Trophoblast cell (in vitro differentiated cells and primary cell): ENCODE measurements at regions not wholly inside any gene's neighbourhood (a gene's known extent, or its start where the extent isn't known, plus 50 kb on each side); places are given as distances from the start of the nearest gene placed in this dataset.
A peak's percentile ranks its signal among the peaks of the same experiment; 100 is the strongest.

Experiments
- DNase-seq, 2 donors: peaks; one replicate each; pipeline ENCODE4 v3.0.0-alpha.2; 2016
- H2AFZ ChIP-seq: 2 replicates; pipeline ENCODE4 v1.6.1; 2013; ENCODE audit warnings: low read length, moderate library complexity, mild to moderate bottlenecking; ENCODE audit not compliant: insufficient read depth, poor library complexity
- H2AK5ac ChIP-seq: 2 replicates; pipeline ENCODE4 v1.6.1; 2013; ENCODE audit warnings: mild to moderate bottlenecking, low read length
- H2BK120ac ChIP-seq: 2 replicates; pipeline ENCODE4 v1.6.1; 2013; ENCODE audit warnings: low read length, mild to moderate bottlenecking, moderate library complexity; ENCODE audit not compliant: insufficient read depth, poor library complexity
- H2BK12ac ChIP-seq: 2 replicates; pipeline ENCODE4 v1.6.1; 2013; ENCODE audit warnings: mild to moderate bottlenecking, low read length, moderate library complexity
- H2BK5ac ChIP-seq: 2 replicates; pipeline ENCODE4 v1.6.1; 2013; ENCODE audit warnings: low read length, low read depth, moderate library complexity, mild to moderate bottlenecking; ENCODE audit not compliant: poor library complexity
- H3K14ac ChIP-seq: 2 replicates; pipeline ENCODE4 v1.6.1; 2013; ENCODE audit warnings: mild to moderate bottlenecking, low read length
- H3K18ac ChIP-seq: 2 replicates; pipeline ENCODE4 v1.6.1; 2013; ENCODE audit warnings: mild to moderate bottlenecking, low read length
- H3K23ac ChIP-seq: 2 replicates; pipeline ENCODE4 v1.6.1; 2013; ENCODE audit warnings: low read length
- H3K27ac ChIP-seq: 2 replicates; pipeline ENCODE4 v1.5.1; 2013; ENCODE audit warnings: low read depth, mild to moderate bottlenecking, inconsistent platforms, low read length, moderate library complexity
- H3K27me3 ChIP-seq: 2 replicates; pipeline ENCODE4 v1.6.1; 2013; ENCODE audit warnings: inconsistent platforms, mild to moderate bottlenecking, low read length, moderate library complexity; ENCODE audit not compliant: insufficient read depth
- H3K36me3 ChIP-seq, 2 experiments: 1 replicate in 1 of 2; 2 replicates in 1 of 2; pipeline ENCODE4 v1.6.1; 2013; ENCODE audit warnings: low read length in 2 of 2, mild to moderate bottlenecking in 2 of 2, moderate library complexity in 1 of 2; ENCODE audit not compliant: insufficient read depth in 2 of 2, control insufficient read depth in 1 of 2
- H3K4ac ChIP-seq: 2 replicates; pipeline ENCODE4 v1.6.1; 2013; ENCODE audit warnings: low read depth, mild to moderate bottlenecking, low read length, moderate library complexity
- H3K4me1 ChIP-seq, 2 experiments: 1 replicate in 1 of 2; 2 replicates in 1 of 2; pipeline ENCODE4 v1.6.1; 2013; ENCODE audit warnings: low read length in 2 of 2, mild to moderate bottlenecking in 2 of 2, moderate library complexity in 1 of 2; ENCODE audit not compliant: insufficient read depth in 2 of 2, control insufficient read depth in 1 of 2
- H3K4me2 ChIP-seq: 2 replicates; pipeline ENCODE4 v1.6.1; 2013; ENCODE audit warnings: inconsistent platforms, mild to moderate bottlenecking, low read length, moderate library complexity
- H3K4me3 ChIP-seq: 2 replicates; pipeline ENCODE4 v1.5.1; 2013; ENCODE audit warnings: mild to moderate bottlenecking, low read depth, low read length, inconsistent platforms
- H3K79me1 ChIP-seq: one replicate; pipeline ENCODE4 v1.6.1; 2013; ENCODE audit warnings: low read length
- H3K79me2 ChIP-seq: 2 replicates; pipeline ENCODE4 v1.6.1; 2013; ENCODE audit warnings: low read length, mild to moderate bottlenecking; ENCODE audit not compliant: control insufficient read depth, insufficient read depth, poor library complexity
- H3K9ac ChIP-seq: 2 replicates; pipeline ENCODE4 v1.6.1; 2013; ENCODE audit warnings: mild to moderate bottlenecking, low read length
- H3K9me3 ChIP-seq: 2 replicates; pipeline ENCODE4 v1.6.1; 2013; ENCODE audit warnings: low read depth, mild to moderate bottlenecking, control low read depth, inconsistent platforms, low read length; ENCODE audit not compliant: insufficient read depth
- H4K12ac ChIP-seq: 2 replicates; pipeline ENCODE4 v1.6.1; 2013; ENCODE audit warnings: low read depth, mild to moderate bottlenecking, low read length, moderate library complexity
- H4K8ac ChIP-seq: 2 replicates; pipeline ENCODE4 v1.6.1; 2013; ENCODE audit warnings: low read depth, mild to moderate bottlenecking, low read length, moderate library complexity
- H4K91ac ChIP-seq: one replicate; pipeline ENCODE4 v1.6.1; 2013; ENCODE audit warnings: low read depth, mild to moderate bottlenecking, low read length, moderate library complexity
- WGBS: extraction: QIAGEN DNeasy Blood & Tissue Kit; methylation state at CpG from one replicate; pipeline ENCODE4 v1.1.7; 2013; ENCODE audit warnings: missing lambda C conversion rate; ENCODE audit not compliant: insufficient read length, insufficient coverage; ENCODE audit errors: extremely low coverage; 5-methylcytosine and 5-hydroxymethylcytosine counted together

DNA sequence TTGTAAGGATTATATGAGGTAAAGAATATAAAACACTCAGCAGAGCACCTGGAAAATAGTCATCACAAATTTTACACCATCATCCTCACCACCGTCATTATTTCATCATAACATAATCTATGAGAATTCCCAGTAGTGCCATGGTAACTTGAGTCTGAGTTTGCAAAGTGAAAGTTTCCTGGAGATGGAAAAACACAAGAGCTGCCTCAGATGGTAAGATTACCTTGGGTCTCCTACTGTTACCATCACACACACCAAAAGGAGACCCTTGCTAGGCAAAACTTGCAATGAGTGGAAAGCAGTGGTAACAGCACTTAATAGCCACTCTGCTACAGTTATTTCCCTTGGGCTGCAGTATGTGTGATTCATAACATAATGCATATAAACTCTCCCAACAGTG lies 589.8 kb downstream of the RNF144B start:
- H2BK5ac ChIP-seq = no peak overlapping the region
- WGBS = no CpG with 5 or more reads among the region's 1 CpG
- H2BK120ac ChIP-seq = no peak overlapping the region

DNA sequence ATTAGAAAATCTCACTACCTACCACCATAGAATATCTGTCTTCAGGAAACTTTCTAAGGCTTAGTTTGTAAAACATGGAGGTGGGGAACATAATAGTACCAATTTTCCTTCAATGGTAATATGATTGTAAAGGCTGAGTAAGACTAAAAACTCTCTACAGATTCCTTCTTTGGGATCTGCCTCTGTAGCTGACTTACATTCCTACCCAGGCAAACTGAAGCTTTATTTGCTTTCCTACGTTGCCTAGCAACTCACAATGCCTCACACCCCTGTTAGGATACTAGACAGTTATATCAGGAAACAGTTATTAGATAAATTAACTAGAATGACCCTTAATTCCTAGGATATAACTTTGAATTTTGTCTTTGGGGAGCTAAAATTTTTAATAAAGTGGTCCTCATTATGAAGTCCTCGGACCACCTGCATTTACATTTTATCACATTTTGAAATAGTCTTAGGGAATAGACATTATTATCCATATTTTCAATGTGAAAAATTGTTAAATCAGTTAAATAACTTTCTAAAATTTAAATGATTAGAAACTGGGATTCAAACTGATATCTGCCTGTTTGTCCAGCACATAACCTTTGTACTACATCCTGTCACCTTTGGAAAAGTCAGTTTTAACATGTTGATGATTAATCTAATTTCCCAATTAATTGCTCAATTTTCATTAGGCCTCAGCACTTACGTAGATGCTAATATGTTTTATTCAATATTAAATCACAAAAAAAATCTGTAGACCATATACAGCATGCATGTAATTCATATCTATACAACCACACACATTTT lies 591.4 kb downstream of the RNF144B start:
- no peaks in the 10 kb centered on the region for H3K4me1 ChIP-seq
- no peaks in the 10 kb centered on the region for H3K9me3 ChIP-seq
- no peak overlapping the region for H3K9ac ChIP-seq

More for the DNA sequence above, 589.8 kb downstream of the RNF144B start:
- no peaks in the 10 kb centered on the region for H3K36me3 ChIP-seq
- H3K4ac ChIP-seq = no peak overlapping the region
- no peak overlapping the region for H4K12ac ChIP-seq
- no peaks in the 10 kb centered on the region for H3K79me2 ChIP-seq
- H3K4me3 ChIP-seq = no peak overlapping the region
- no peaks in the 10 kb centered on the region for H3K27me3 ChIP-seq
- H4K8ac ChIP-seq = no peak overlapping the region
- no peak overlapping the region for H2BK12ac ChIP-seq
- no peak overlapping the region for H3K18ac ChIP-seq
- H3K4me2 ChIP-seq = no peak overlapping the region
- H3K27ac ChIP-seq = no peak overlapping the region
- no peaks in the 10 kb centered on the region for H3K4me1 ChIP-seq
- DNase-seq = peak; percentile 64 to 84
- H3K23ac ChIP-seq = no peak overlapping the region
- no peaks in the 10 kb centered on the region for H3K9me3 ChIP-seq
- no peak overlapping the region for H2AFZ ChIP-seq
- H2AK5ac ChIP-seq = no peak overlapping the region
- H3K79me1 ChIP-seq = no peaks in the 10 kb centered on the region
- H3K14ac ChIP-seq = no peak overlapping the region
- H4K91ac ChIP-seq = no peak overlapping the region
- no peak overlapping the region for H3K9ac ChIP-seq

DNA sequence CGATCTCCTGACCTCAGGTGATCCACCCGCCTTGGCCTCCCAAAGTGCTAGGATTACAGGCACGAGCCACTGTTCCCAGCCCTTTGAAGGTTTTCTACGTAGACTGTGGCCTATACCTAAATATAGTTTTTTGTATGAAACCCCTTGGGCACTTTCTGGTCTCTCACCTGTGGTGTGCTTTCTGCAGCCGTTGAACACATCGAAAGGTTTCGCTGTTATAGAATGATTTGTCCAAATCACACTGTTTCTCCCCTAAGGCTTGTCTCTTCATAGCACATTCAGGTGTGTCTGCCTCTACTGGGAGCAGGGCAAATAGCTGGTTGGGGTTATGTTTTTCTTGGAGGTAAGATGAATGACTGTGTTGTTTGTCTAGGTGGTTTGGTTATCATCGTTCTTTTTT lies 597.9 kb downstream of the RNF144B start:
- Histone ChIP-seq H4K8ac (no peak overlapping the region), H3K27me3 (no peaks in the 10 kb centered on the region), H3K9me3 (no peaks in the 10 kb centered on the region), H3K18ac (no peak overlapping the region), H3K4ac (no peak overlapping the region), H4K12ac (no peak overlapping the region), H2BK12ac (no peak overlapping the region), H3K23ac (no peak overlapping the region), H3K4me1 (no peaks in the 10 kb centered on the region), H4K91ac (no peak overlapping the region), H3K4me2 (no peak overlapping the region), H3K14ac (no peak overlapping the region), H2BK120ac (no peak overlapping the region), H3K9ac (no peak overlapping the region), H2AFZ (no peak overlapping the region), H3K79me2 (no peaks in the 10 kb centered on the region), H3K36me3 (no peaks in the 10 kb centered on the region), H2BK5ac (no peak overlapping the region), H3K4me3 (no peak overlapping the region), H3K79me1 (no peaks in the 10 kb centered on the region), H3K27ac (no peak overlapping the region), H2AK5ac (no peak overlapping the region)
- WGBS = no CpG with 5 or more reads among the region's 8 CpGs
- DNase-seq = no peak

More for the DNA sequence above, 591.4 kb downstream of the RNF144B start:
- H2AFZ ChIP-seq = no peak overlapping the region
- H3K4me3 ChIP-seq = no peak overlapping the region
- H2BK12ac ChIP-seq = no peak overlapping the region
- no peak overlapping the region for H3K4ac ChIP-seq
- no peak overlapping the region for H2BK5ac ChIP-seq
- no peaks in the 10 kb centered on the region for H3K79me2 ChIP-seq
- H4K91ac ChIP-seq = no peak overlapping the region
- no peak overlapping the region for H3K18ac ChIP-seq
- H3K4me2 ChIP-seq = no peak overlapping the region
- no peak overlapping the region for H3K14ac ChIP-seq
- H3K79me1 ChIP-seq = no peaks in the 10 kb centered on the region
- no peak overlapping the region for H2AK5ac ChIP-seq
- H3K27me3 ChIP-seq = no peaks in the 10 kb centered on the region
- H4K8ac ChIP-seq = no peak overlapping the region
- no peak overlapping the region for H3K27ac ChIP-seq
- peak; percentile 79 to 96 for DNase-seq
- H3K23ac ChIP-seq = no peak overlapping the region
- H4K12ac ChIP-seq = no peak overlapping the region
- WGBS = no CpG with 5 or more reads among the region's 3 CpGs
- no peaks in the 10 kb centered on the region for H3K36me3 ChIP-seq
- H2BK120ac ChIP-seq = no peak overlapping the region

DNA sequence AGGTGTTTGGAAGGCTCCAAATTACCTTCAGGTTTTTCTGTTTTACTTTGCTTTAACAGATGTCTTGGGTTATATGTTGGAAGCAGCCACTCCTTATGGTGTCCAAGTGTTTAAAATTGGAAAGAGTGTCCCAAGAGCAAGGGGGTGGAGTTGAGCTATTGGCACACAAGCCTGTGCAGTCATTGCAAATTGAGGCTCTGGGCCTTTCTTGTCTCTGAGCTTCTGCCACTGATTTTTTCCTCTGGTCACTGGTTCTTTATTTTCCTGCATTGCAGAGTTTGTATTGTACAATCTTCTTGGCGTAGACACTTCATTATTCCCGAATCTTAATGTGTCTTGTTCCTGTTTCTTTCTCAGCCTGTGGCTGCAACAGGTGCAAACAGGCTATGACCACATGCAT lies 598.8 kb downstream of the RNF144B start:
- no peak overlapping the region for H3K18ac ChIP-seq
- H4K91ac ChIP-seq = no peak overlapping the region
- H3K79me2 ChIP-seq = no peaks in the 10 kb centered on the region
- H3K27ac ChIP-seq = no peak overlapping the region
- H3K4me3 ChIP-seq = no peak overlapping the region
- H3K14ac ChIP-seq = no peak overlapping the region
- no peak overlapping the region for H2AK5ac ChIP-seq
- H3K23ac ChIP-seq = no peak overlapping the region
- H3K4ac ChIP-seq = no peak overlapping the region
- no peak for DNase-seq
- H3K9me3 ChIP-seq = no peaks in the 10 kb centered on the region
- no peaks in the 10 kb centered on the region for H3K79me1 ChIP-seq
- H2AFZ ChIP-seq = no peak overlapping the region
- H3K9ac ChIP-seq = no peak overlapping the region
- H4K8ac ChIP-seq = no peak overlapping the region
- H2BK120ac ChIP-seq = no peak overlapping the region
- H3K36me3 ChIP-seq = no peaks in the 10 kb centered on the region
- no peak overlapping the region for H2BK5ac ChIP-seq
- H4K12ac ChIP-seq = no peak overlapping the region
- no peak overlapping the region for H3K4me2 ChIP-seq
- no peak overlapping the region for H2BK12ac ChIP-seq
- no peaks in the 10 kb centered on the region for H3K27me3 ChIP-seq
- no peaks in the 10 kb centered on the region for H3K4me1 ChIP-seq
- no CpG with 5 or more reads among the region's 2 CpGs for WGBS
